ENCODE measurements at regions not wholly inside any gene's neighbourhood (a gene's known extent, or its start where the extent isn't known, plus 50 kb on each side); places are given as distances from the start of the nearest gene placed in this dataset.

- TF ChIP-seq REST (IDR thresholded peaks at IDR 0.05; ENCODE audit: low read depth, low read length) = no peak
- TF ChIP-seq RXRA (IDR thresholded peaks at IDR 0.05; ENCODE audit: borderline replicate concordance, low read depth) = no peak
- no peak for TF ChIP-seq CTCF (IDR thresholded peaks at IDR 0.05)
Measured at GRCh38 chr12:13496111-13496510, 299.6 kb downstream of the EMP1 start.

Data from SK-N-SH (cell line).